IMR-90 (cell line): ENCODE measurements at regions not wholly inside any gene's neighbourhood (a gene's known extent, or its start where the extent isn't known, plus 50 kb on each side); places are given as distances from the start of the nearest gene placed in this dataset.

ENCODE experiments used
- ELK1 ChIP-seq: fragments of 150-350 bp; IDR thresholded peaks from 2 replicates; pipeline ENCODE4 v1.6.1; 2016; ENCODE audit warnings: low read depth, mild to moderate bottlenecking, low read length, moderate library complexity, borderline replicate concordance
- TF ChIP-seq, protein P1 (sequence below): conservative IDR thresholded peaks from 2 replicates; pipeline ENCODE4 v1.5.1; 2012; ENCODE audit warnings: mild to moderate bottlenecking, low read depth, low read length, improper control_type of control experiment

- TF ChIP-seq, protein P1, sequence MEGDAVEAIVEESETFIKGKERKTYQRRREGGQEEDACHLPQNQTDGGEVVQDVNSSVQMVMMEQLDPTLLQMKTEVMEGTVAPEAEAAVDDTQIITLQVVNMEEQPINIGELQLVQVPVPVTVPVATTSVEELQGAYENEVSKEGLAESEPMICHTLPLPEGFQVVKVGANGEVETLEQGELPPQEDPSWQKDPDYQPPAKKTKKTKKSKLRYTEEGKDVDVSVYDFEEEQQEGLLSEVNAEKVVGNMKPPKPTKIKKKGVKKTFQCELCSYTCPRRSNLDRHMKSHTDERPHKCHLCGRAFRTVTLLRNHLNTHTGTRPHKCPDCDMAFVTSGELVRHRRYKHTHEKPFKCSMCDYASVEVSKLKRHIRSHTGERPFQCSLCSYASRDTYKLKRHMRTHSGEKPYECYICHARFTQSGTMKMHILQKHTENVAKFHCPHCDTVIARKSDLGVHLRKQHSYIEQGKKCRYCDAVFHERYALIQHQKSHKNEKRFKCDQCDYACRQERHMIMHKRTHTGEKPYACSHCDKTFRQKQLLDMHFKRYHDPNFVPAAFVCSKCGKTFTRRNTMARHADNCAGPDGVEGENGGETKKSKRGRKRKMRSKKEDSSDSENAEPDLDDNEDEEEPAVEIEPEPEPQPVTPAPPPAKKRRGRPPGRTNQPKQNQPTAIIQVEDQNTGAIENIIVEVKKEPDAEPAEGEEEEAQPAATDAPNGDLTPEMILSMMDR: no peak
- TF ChIP-seq ELK1: no peak
Measured at GRCh38 chr15:31163769-31164572, 62.4 kb upstream of the TRPM1 start.
